Erythroblast (primary cell): ENCODE measurements at regions not wholly inside any gene's neighbourhood (a gene's known extent, or its start where the extent isn't known, plus 50 kb on each side); places are given as distances from the start of the nearest gene placed in this dataset.

Experiments used
- DNase-seq, 2 experiments: peaks; one replicate each; lab custom pipeline; 2025; lab: John Stamatoyannopoulos, UW
- GATA1 ChIP-seq: IDR thresholded peaks from 2 replicates; pipeline ENCODE4 v1.6.1; 2011; ENCODE audit warnings: low read depth, mild to moderate bottlenecking, control low read depth, low read length, moderate library complexity
- POLR2A ChIP-seq: IDR thresholded peaks from 2 replicates; pipeline ENCODE4 v1.6.1; 2011; ENCODE audit warnings: mild to moderate bottlenecking, low read length

DNA sequence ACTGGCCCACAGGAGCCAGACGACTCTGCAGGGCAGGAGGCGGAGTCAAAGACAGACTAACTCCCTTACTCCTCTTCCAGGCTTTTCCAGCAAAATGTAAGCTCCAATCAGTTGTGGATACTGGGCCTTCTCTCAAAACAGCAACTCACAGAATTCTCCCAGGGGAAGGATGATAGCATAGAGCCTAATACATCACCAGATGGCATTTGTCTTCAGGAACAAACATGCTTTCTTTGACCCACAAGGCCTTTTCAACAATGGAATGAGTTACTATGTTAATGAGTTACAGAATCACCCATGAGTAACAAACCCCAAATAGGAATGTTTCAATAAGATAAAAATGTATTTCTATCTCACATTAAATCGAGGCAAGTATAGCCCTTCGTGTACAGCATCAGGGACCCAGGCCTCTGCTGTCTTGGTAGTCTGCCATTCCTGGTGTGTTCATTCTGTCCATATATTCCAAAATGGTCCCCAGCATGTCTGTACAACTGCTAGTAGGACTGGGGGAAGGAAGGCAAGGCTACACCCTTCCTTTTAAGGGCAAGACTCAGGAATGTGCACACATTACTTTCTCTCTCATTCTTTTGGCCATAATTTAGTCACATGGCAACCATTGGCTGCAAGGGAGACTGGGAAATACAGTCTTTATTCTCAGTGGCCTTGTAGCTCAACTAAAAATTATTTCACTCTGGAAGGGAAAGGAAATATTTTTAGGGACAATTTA is 76.4 kb downstream of the BOD1L2 start:
- TF ChIP-seq GATA1 (no peak), POLR2A (no peak)
- no peak for DNase-seq

DNA sequence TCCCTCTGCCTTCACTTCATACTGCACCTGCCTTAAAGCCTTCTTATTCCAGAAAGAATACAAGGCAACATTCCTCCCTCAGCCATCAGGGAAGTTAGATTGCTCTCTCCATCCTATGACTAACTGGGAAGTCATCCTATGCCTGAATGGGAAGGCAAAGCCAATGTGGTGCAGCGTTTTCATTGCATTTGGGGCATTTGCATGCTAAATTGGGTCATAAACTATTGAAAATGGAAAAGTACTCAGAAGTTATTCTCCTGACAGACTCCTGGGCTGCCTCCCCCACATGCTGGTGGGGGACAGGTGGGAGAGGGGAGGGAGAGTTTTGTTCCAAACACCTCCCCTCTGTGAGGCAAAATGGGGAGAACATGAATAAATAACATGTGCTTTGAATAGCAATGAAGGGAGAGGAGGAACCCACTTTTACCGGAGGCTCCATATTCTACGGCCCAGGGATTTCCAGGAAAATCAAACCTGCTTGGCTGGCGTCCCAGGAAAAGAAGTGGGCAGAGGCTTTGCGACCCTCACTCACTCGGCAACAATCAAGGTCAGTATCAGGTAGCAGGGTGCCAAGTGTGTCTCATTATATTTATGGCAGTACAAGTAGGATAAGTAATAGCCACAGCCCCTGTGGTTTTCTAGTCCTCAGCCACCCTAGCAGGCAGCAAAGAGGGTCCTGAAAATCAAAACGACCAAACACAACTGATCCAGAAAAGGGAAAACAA is 84.1 kb downstream of the BOD1L2 start:
- TF ChIP-seq POLR2A (no peak), GATA1 (no peak)
- no peak for DNase-seq

DNA sequence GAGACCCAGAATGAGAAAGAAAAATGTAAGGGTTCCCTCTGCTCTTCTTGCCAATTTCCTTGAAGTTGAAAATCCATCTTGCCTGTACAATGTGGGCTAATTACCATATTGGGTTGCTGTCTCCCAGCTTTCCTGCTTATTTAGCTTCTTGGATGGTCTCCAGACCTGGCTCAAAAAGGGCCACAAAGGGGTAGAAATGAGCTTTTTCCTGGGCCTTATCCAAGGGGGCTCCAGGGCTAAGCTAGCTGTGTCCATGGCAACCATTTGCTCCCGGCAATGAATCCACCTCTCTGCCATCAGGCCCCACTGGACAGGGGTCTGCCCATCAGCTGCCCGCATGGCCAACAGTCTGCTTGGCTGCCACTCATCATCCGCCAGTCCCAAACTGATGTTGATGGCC is 85.0 kb downstream of the BOD1L2 start:
- TF ChIP-seq POLR2A: no peak
- no peak for TF ChIP-seq GATA1
- DNase-seq: no peak

DNA sequence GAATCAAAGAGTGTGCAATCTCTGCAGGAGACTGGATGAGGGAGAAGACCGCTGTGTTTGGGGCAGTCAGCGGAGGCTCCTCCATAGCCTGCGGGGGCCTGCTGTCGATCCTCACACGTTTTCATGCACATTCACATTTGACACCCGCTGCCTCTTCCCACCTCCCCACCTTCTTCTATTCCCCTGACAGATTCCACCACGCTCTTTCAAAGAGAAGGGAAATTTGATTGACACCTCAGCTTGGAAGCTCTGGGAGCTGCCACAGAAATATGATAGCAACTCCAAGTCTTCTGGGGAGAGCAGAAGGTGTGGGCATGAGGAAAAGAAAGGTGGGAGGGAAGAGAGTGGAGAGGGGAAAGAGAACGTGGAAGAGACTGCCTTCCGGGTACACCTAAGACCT is 87.5 kb downstream of the BOD1L2 start:
- TF ChIP-seq POLR2A: no peak
- TF ChIP-seq GATA1: no peak
- no peak for DNase-seq

DNA sequence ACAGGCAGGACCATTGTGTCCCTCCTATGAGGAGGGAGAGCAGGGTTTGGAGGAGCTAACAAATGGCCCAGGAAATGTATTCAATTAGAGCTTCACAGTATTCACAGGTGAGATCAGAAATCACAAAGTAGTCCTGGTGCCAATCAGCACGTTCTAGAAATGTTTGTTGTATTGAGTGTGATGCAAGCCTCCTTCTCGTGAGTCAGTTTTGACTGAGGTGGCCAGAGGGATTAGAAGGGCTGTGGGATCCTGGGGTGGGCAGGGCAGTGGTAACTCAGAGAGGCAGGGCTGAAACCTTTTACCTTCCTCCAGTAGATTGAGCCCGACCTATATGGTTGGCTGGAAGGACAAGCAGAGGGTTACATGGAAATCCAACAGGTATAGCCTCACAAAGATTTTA is 95.0 kb downstream of the BOD1L2 start:
- no peak for DNase-seq
- TF ChIP-seq POLR2A (no peak), GATA1 (no peak)

DNA sequence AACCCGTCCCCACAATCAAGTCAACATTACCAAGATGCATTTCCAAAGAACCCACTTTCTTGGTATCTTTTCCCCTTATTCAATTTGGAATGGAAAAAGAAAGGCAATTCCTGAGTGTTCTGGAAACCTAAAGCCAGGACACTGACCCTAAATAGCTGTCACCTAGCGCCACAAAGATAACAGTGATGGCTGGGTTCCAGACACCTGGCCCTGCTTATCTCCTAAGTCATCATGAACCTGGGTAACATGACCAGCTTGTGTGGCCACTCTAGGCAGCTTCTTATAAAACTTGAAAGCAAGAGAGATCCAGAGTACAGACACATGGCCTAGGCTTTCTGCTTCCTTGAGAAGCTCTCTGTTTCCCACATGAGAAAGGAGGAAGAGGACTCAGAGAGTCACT is 95.4 kb downstream of the BOD1L2 start:
- TF ChIP-seq GATA1 (no peak), POLR2A (no peak)

DNA sequence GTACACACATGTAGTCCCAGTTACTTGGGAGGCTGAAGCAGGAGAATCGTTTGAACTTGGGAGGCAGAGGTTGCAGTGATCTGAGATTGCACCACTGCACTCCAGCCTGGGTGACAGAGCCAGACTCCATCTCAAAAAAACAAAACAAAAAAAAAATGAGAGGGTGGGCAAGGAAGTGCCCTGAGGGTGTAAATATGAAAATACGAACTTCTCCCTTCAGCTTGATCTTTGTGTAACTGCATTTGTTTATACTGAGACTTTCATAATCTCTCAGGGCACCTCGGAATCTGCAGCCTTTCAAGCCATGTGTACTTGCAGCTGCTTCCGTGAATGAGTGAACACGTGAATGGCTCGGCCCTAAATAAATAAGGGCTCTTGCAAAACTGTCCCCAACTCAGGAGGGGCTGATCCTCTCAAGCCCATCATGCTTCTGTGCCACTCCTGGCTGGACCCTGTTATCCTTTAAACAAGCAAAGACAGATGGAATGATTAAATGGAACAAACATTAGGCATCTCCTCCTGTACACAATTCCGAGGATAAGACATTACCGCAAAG is 96.8 kb downstream of the BOD1L2 start:
- TF ChIP-seq POLR2A: no peak
- no peak for DNase-seq

More for the DNA sequence above, 95.4 kb downstream of the BOD1L2 start:
- no peak for DNase-seq

DNA sequence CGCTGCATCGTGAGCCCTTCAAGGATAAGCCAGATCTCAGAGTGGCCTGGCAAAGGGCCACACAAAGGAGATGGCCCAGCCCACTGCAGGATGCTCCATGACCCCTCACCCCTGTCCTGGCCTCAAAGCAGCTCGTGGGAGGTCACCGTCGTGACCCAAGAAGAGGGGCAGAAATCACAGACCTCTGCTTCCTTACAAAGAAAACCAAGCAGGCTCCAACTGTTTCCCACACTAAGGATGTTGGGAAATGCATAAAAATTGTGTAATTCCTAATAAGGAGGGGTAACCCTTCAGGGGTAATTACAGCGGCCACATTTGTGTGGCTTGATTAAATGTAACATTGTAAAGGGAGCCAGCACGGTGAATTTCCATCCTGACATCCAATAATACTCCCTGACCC is 102.3 kb downstream of the BOD1L2 start:
- no peak for DNase-seq
- no peak for TF ChIP-seq POLR2A
- TF ChIP-seq GATA1: no peak

DNA sequence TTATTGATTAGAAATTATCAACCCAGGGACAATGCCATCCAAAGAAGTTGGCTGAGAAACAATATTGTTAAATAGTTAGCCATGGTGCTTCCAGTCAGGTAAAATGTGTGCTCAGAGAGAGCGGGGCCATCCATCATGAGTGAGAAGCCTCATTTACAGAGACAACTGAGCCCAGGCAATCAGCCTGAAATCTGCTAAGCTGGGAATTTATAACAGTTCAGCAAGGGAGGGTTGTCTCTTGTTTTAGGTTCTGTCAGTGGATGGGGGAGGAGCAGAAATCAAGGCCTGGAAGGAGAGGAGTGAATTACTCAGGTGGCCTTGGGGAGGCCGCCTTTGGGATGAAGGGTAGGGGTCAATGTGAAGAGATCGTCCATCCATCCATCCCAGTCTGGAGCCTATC is 102.5 kb upstream of the ST8SIA3 start:
- no peak for TF ChIP-seq GATA1
- TF ChIP-seq POLR2A: no peak

DNA sequence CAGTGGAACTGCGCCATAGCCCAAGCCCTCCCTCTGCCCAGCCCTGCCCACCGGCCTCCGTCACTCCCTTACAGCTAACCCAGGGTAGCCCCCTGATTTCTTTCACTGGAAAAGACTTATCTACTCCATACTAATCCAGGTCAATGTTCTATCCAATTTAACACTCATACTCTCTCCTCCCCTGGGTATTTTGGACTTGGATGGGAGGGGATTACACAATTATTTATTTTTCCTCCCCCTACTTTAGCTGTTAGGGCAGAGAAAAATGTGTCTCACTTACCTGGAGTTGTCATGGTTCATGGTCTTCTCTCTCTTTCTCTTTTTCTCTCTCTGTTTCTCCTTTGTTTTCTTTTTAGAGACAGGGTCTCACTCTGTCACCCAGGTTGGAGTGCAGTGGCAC is 100.6 kb upstream of the ST8SIA3 start:
- no peak for DNase-seq
- no peak for TF ChIP-seq GATA1
- no peak for TF ChIP-seq POLR2A

More for the DNA sequence above, 102.5 kb upstream of the ST8SIA3 start:
- DNase-seq: no peak

DNA sequence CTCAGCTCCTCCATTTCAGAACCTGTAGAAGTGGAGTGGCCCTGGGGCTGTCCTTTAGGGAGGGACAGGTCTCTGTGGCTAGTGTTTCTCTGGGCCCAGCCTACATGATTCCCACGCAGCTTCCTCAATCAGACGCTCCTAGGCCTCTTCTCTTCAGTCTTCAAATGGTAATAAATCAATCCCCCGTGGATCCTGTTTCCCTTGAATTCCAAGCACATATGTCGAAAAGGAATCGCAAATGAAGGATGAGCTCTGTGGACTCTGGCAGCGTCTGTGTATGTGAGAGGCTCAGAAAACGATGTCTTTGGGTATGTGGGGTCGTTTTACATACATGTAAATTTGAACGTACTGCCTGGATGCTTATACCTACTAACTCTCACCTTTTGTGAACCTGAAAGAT is 98.5 kb upstream of the ST8SIA3 start:
- DNase-seq: no peak
- TF ChIP-seq POLR2A (no peak), GATA1 (no peak)

DNA sequence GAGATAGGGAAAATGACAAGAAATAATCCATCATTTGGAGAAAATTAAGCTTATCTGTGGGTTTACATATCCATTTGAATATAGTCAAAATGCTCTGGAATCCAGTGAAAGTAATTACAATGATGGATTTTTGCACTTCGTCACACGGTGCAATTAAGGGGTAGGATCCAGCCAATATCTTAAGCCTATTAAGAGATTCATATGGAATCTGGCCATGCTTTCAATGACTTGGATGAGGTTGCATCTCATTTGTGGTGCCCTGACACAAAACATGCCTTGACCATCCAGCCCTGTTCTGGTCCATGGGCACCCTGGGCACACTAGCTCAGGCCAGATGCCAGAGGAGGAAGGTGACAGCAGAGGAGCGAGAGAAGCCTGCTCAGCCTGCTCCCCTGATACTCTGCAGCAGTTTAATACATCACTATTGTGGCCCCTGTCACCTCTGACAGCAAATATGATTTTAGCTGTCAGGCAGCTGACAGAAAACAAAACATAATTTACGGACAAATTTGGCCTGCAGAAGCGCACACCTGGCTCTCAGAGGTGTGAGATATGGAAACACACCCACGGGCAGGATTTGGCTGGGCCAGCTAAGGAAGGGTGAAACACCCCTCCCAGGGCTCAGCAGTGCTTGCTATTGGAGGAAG is 94.1 kb upstream of the ST8SIA3 start:
- TF ChIP-seq POLR2A (no peak), GATA1 (no peak)
- no peak for DNase-seq

DNA sequence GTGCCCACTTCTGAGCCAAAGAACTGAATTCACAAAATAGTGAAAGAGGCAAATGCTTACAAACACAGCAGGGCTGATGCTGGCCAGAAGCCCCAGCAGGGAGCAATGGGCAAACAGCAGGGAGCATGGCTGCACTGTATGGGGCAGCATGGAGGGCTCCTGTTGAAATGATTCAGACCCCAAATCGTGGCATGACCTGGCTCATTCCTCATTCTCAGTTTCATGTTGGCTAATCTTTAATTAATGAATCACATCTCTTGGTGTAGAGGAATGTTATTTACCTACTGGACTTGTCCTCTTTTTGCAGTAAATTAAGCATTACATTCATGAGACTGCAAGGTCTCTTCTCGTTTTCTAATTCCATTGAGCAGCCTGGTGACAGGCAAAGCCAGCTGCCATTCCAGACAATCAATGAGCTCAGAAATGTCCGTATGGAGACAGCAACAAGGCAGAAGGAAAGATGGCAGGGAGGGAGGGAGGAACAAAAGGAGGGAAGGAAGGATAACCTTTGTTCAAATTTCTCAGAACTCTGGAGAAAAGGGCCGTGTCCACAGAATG is 84.9 kb upstream of the ST8SIA3 start:
- DNase-seq: no peak
- TF ChIP-seq GATA1 (no peak), POLR2A (no peak)

DNA sequence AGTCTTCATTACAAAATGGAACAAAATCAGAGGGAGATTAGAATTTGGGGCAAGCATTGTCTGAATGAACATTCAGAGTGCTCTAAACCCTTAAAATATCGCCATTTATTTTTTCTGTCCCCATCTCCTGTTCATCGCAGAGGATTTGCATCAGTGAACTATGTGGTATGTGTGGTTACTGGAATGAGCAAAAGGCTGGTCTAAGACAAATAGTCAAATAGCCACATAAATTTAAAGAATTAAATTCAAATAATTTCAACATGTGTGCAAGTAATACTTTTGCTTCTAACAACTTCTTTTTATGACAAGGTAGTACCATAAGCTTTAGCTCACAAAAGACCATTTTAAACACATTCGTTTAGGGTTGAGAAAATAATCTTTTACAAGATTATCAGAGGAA is 82.6 kb upstream of the ST8SIA3 start:
- TF ChIP-seq POLR2A (no peak), GATA1 (no peak)
- no peak for DNase-seq
